Neuronal stem cell (in vitro differentiated cells): ENCODE measurements at regions not wholly inside any gene's neighbourhood (a gene's known extent, or its start where the extent isn't known, plus 50 kb on each side); places are given as distances from the start of the nearest gene placed in this dataset.

Experiments
- DNase-seq: peaks from one replicate; pipeline ENCODE4 v3.0.0-alpha.2; 2013; ENCODE audit warnings: low spot score
- H2AFZ ChIP-seq: one replicate; pipeline ENCODE4 v1.6.1; 2013; ENCODE audit warnings: mild to moderate bottlenecking, low read length, inconsistent platforms
- H2AK5ac ChIP-seq: 2 replicates; pipeline ENCODE4 v1.6.1; 2013; ENCODE audit warnings: low read depth, mild to moderate bottlenecking, inconsistent platforms, low read length, moderate library complexity, mixed read lengths
- H2BK120ac ChIP-seq: 2 replicates; pipeline ENCODE4 v1.6.1; 2013; ENCODE audit warnings: low read depth, mild to moderate bottlenecking, inconsistent platforms, low read length, moderate library complexity, mixed read lengths
- H2BK12ac ChIP-seq: one replicate; pipeline ENCODE4 v1.6.1; 2013; ENCODE audit warnings: low read length, inconsistent platforms
- H2BK15ac ChIP-seq: 2 replicates; pipeline ENCODE4 v1.6.1; 2013; ENCODE audit warnings: mild to moderate bottlenecking, low read length, inconsistent platforms, mixed read lengths
- H2BK5ac ChIP-seq: one replicate; pipeline ENCODE4 v1.6.1; 2013; ENCODE audit warnings: inconsistent platforms, mild to moderate bottlenecking, low read length, moderate library complexity
- H3K14ac ChIP-seq: one replicate; pipeline ENCODE4 v1.6.1; 2013; ENCODE audit warnings: low read length, inconsistent platforms
- H3K18ac ChIP-seq: 2 replicates; pipeline ENCODE4 v1.6.1; 2013; ENCODE audit warnings: low read length, inconsistent platforms
- H3K23ac ChIP-seq: 2 replicates; pipeline ENCODE4 v1.6.1; 2013; ENCODE audit warnings: low read depth, mild to moderate bottlenecking, mixed read lengths, low read length, inconsistent platforms; ENCODE audit not compliant: poor library complexity
- H3K27ac ChIP-seq: replicated peaks from 3 replicates; pipeline ENCODE4 v1.5.1; 2013; ENCODE audit warnings: low read length, inconsistent platforms
- H3K27me3 ChIP-seq, 3 experiments: 2 replicates each; pipeline ENCODE4 v1.6.1; 2013; ENCODE audit warnings: low read length in 3 of 3, mild to moderate bottlenecking in 2 of 3, inconsistent platforms in 1 of 3, low read depth in 1 of 3, mixed read lengths in 1 of 3, moderate library complexity in 1 of 3; ENCODE audit not compliant: control insufficient read depth in 3 of 3, insufficient read depth in 3 of 3
- H3K36me3 ChIP-seq, 2 donors: replicated peaks in 1 of 2; 2 replicates each; pipeline ENCODE4 v1.6.1; 2013; ENCODE audit warnings: low read length in 2 of 2; ENCODE audit not compliant: control insufficient read depth in 2 of 2, insufficient read depth in 2 of 2
- H3K4ac ChIP-seq: 2 replicates; pipeline ENCODE4 v1.6.1; 2013; ENCODE audit warnings: inconsistent platforms, mild to moderate bottlenecking, low read length, moderate library complexity
- H3K4me1 ChIP-seq, 2 donors: 1 replicate in 1 of 2; 2 replicates in 1 of 2; pipeline ENCODE4 v1.6.1; 2013; ENCODE audit warnings: low read length in 2 of 2, low read depth in 1 of 2; ENCODE audit not compliant: control insufficient read depth in 2 of 2, insufficient read depth in 1 of 2
- H3K4me2 ChIP-seq: one replicate; pipeline ENCODE4 v1.6.1; 2013; ENCODE audit warnings: mild to moderate bottlenecking, low read length, inconsistent platforms; ENCODE audit not compliant: insufficient read depth, poor library complexity, severe bottlenecking
- H3K4me3 ChIP-seq, 2 donors: 2 replicates each; pipeline ENCODE4 v1.5.1; 2013; ENCODE audit warnings: low read length in 2 of 2, mild to moderate bottlenecking in 2 of 2, inconsistent platforms in 1 of 2, moderate library complexity in 1 of 2
- H3K79me1 ChIP-seq: one replicate; pipeline ENCODE4 v1.6.1; 2013; ENCODE audit warnings: low read depth, mild to moderate bottlenecking, inconsistent platforms, low read length, moderate library complexity
- H3K9ac ChIP-seq: one replicate; pipeline ENCODE4 v1.6.1; 2013; ENCODE audit warnings: mild to moderate bottlenecking, low read depth, low read length, inconsistent platforms; ENCODE audit not compliant: poor library complexity
- H3K9me3 ChIP-seq, 2 donors: replicated peaks in 1 of 2; 2 replicates each; pipeline versions ENCODE3 to v1.6.1; 2013; ENCODE audit warnings: low read length in 2 of 2, mild to moderate bottlenecking in 2 of 2, inconsistent platforms in 1 of 2, low read depth in 1 of 2, mixed read lengths in 1 of 2, moderate library complexity in 1 of 2; ENCODE audit not compliant: control insufficient read depth in 2 of 2, insufficient read depth in 1 of 2
- H4K8ac ChIP-seq: one replicate; pipeline ENCODE4 v1.6.1; 2013; ENCODE audit warnings: low read depth, mild to moderate bottlenecking, inconsistent platforms, low read length, moderate library complexity
- H4K91ac ChIP-seq: one replicate; pipeline ENCODE4 v1.6.1; 2013; ENCODE audit warnings: low read length, low read depth, mild to moderate bottlenecking, inconsistent platforms; ENCODE audit not compliant: poor library complexity
- whole genome bisulfite sequencing, 2 donors: extraction: QIAGEN DNeasy Blood & Tissue Kit; methylation state at CpG; one replicate each; pipeline ENCODE4 v1.1.7; 2013; ENCODE audit warnings: missing lambda C conversion rate in 2 of 2, mixed read lengths in 1 of 2; ENCODE audit not compliant: insufficient read length in 2 of 2, insufficient replicate concordance in 1 of 2; ENCODE audit errors: extremely low coverage in 2 of 2; 5-methylcytosine and 5-hydroxymethylcytosine counted together

DNA sequence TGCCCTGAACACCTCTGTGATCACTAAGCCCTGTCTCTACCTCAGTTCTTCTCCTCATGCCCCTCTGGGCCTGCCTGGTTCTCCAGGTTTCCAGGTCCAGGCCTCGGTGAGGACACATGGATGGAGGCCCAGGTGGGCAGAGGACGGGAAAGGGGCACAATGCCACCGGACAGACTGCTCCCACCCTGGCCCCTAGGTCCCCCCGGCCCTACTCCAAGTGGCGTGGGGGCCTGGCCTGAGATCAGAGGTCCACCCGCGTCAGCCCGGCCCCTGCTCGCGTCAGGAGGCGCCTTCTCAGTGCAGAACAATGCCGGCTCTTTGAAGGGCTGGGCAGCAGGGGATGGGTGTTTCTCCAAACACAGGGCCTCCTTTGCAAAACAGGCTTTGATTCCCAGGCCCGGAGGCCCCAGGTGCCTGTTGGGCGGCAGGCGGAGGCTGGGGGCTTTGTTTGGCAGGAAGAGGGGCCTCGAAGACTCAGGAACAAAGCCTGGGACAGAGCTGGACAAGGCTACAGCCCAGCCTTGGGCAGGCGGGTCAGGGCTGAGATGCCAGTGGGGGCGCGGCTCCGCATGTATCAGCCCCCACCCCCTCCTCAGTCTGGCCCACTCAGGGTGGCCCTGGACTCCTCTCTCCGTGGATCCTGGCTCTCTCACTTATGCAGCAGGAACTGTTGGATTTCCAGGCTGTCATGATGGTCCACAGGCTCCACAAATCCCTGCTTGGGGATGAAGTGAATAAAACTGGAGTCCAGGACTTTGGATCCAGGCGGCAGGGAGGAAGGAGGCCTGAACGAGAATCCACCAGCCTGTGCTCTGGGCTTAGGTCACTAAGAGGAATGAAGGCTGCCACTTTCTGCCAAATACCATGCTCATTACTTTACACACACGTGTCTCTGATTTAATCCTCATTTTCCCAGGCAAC, 77.4 kb upstream of the SLC2A1 start:
- H3K9me3 ChIP-seq = no peaks in the 10 kb centered on the region
- peak overlapping the region; percentile 94 for H2BK15ac ChIP-seq
- peak overlapping the region; percentile 52 for H3K27ac ChIP-seq
- peak overlapping the region; percentile 89 for H2AK5ac ChIP-seq
- H3K9ac ChIP-seq = peak overlapping the region; percentile 64
- H2BK120ac ChIP-seq = peak overlapping the region; percentile 40
- peak overlapping the region; percentile 87 for H2AFZ ChIP-seq
- H3K4me1 ChIP-seq = peaks cover 13 to 23% of the 10 kb centered on the region in 2 donors
- H3K18ac ChIP-seq = peak overlapping the region; percentile 31
- WGBS, 2 donors = no CpG with 5 or more reads among the region's 24 CpGs
- no peak overlapping the region for H3K4me3 ChIP-seq
- H4K8ac ChIP-seq = no peak overlapping the region
- peak; percentile 39 for DNase-seq
- peak overlapping the region; percentile 88 for H2BK5ac ChIP-seq
- H3K4me2 ChIP-seq = no peak overlapping the region
- H3K79me1 ChIP-seq = no peaks in the 10 kb centered on the region
- H3K4ac ChIP-seq = peak overlapping the region; percentile 80
- no peak overlapping the region for H3K14ac ChIP-seq
- no peak overlapping the region for H4K91ac ChIP-seq
- peak overlapping the region; percentile 85 for H2BK12ac ChIP-seq
- peak overlapping the region; percentile 12 for H3K23ac ChIP-seq
- no peaks in the 10 kb centered on the region for H3K36me3 ChIP-seq
- H3K27me3 ChIP-seq = no peaks in the 10 kb centered on the region

DNA sequence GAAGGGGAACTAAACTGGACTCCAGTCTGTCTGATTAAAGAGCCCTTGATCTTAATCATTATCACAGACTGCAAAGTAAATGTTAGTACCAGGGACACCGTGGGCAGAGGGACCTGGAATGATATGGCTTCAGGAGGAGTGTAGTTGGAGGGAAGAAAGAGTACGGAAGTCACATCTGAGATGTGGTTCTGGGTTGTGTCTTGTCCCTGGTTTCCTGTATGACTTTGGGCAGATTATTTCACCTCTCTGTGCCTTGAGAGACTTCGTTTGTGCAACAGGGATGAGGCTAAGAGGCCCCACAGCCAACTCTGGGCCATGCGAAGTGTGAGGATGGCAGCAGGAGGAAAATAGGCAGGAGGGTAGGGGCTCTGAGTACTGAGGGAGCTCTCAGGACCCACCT, 76.1 kb upstream of the SLC2A1 start:
- Histone ChIP-seq H4K91ac (no peak overlapping the region), H3K4me3 (no peak overlapping the region), H3K9ac (no peak overlapping the region), H2BK120ac (no peak overlapping the region), H2AK5ac (no peak overlapping the region), H3K9me3 (no peaks in the 10 kb centered on the region), H2BK5ac (no peak overlapping the region), H3K18ac (peak overlapping the region; percentile 78), H3K36me3 (no peaks in the 10 kb centered on the region), H2BK15ac (no peak overlapping the region), H4K8ac (no peak overlapping the region), H3K4ac (no peak overlapping the region), H3K4me2 (no peak overlapping the region), H3K14ac (no peak overlapping the region), H2BK12ac (no peak overlapping the region), H3K27ac (no peak overlapping the region), H3K23ac (no peak overlapping the region), H2AFZ (peak overlapping the region; percentile 50), H3K27me3 (no peaks in the 10 kb centered on the region), H3K4me1 (peaks cover 13 to 23% of the 10 kb centered on the region in 2 donors), H3K79me1 (no peaks in the 10 kb centered on the region)
- DNase-seq = no peak
- no CpG with 5 or more reads among the region's 4 CpGs for WGBS, 2 donors

DNA sequence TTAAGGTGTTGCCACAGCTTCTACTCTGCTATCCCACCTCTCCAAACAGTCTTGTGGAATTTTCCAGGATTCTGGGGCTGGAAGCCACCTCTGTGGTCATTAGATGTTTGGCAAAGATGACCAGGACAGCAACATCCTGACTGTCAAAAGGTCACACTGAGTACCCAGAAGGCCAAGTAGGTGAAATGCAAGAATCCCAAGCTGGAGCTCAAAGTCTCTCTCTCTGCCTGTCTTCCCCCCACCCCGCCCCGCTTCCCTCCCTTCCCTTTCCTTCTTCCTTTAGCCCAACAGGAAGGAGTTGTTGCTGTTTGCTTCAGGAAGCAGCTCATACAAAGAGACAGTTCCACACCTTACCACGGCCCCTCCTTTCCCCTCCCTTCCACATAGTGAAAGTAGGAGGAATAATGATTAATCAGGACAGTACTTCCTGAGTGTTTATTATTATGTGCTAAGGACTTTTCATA, 75.6 kb upstream of the SLC2A1 start:
- Histone ChIP-seq H3K9ac (no peak overlapping the region), H2BK120ac (no peak overlapping the region), H3K79me1 (no peaks in the 10 kb centered on the region), H3K27ac (no peak overlapping the region), H3K14ac (no peak overlapping the region), H3K36me3 (no peaks in the 10 kb centered on the region), H2AFZ (peak overlapping the region; percentile 50), H3K27me3 (no peaks in the 10 kb centered on the region), H3K9me3 (no peaks in the 10 kb centered on the region), H3K4me1 (peaks cover 16 to 24% of the 10 kb centered on the region in 2 donors), H2BK15ac (no peak overlapping the region), H2BK5ac (no peak overlapping the region), H3K23ac (no peak overlapping the region), H3K4me2 (no peak overlapping the region), H2AK5ac (no peak overlapping the region), H3K18ac (peak overlapping the region; percentile 42), H3K4me3 (no peak overlapping the region), H2BK12ac (peak overlapping the region; percentile 12), H3K4ac (no peak overlapping the region), H4K91ac (no peak overlapping the region), H4K8ac (no peak overlapping the region)
- no peak for DNase-seq
- no CpG with 5 or more reads among the region's 3 CpGs for WGBS, 2 donors
